H9 (cell line): ENCODE measurements at regions not wholly inside any gene's neighbourhood (a gene's known extent, or its start where the extent isn't known, plus 50 kb on each side); places are given as distances from the start of the nearest gene placed in this dataset.

Experiments used
- DNase-seq: peaks from one replicate; pipeline ENCODE4 v3.0.0-alpha.2; 2017
- H2AFZ ChIP-seq: one replicate; pipeline ENCODE4 v1.6.1; 2013; ENCODE audit warnings: mild to moderate bottlenecking, low read length, control low read depth, moderate library complexity
- H2AK5ac ChIP-seq: 2 replicates; pipeline ENCODE4 v1.6.1; 2013; ENCODE audit warnings: low read length, control low read depth, mixed read lengths; ENCODE audit not compliant: insufficient read length
- H2BK120ac ChIP-seq: one replicate; pipeline ENCODE4 v1.6.1; 2013; ENCODE audit warnings: low read depth, mild to moderate bottlenecking, low read length, control low read depth, inconsistent platforms; ENCODE audit not compliant: poor library complexity, severe bottlenecking
- H2BK12ac ChIP-seq: 2 replicates; pipeline ENCODE4 v1.6.1; 2013; ENCODE audit warnings: low read length, control low read depth, mixed read lengths, low read depth; ENCODE audit not compliant: insufficient read length
- H2BK15ac ChIP-seq: 2 replicates; pipeline ENCODE4 v1.6.1; 2013; ENCODE audit warnings: low read depth, low read length, control low read depth
- H2BK20ac ChIP-seq: one replicate; pipeline ENCODE4 v1.6.1; 2013; ENCODE audit warnings: low read depth, mild to moderate bottlenecking, low read length, control low read depth, inconsistent platforms; ENCODE audit not compliant: poor library complexity, severe bottlenecking
- H2BK5ac ChIP-seq: 2 replicates; pipeline ENCODE4 v1.6.1; 2013; ENCODE audit warnings: low read length, control low read depth, mixed read lengths; ENCODE audit not compliant: insufficient read length
- H3K14ac ChIP-seq: 2 replicates; pipeline ENCODE4 v1.6.1; 2013; ENCODE audit warnings: low read length, control low read depth; ENCODE audit not compliant: insufficient read depth
- H3K18ac ChIP-seq: 2 replicates; pipeline ENCODE4 v1.6.1; 2013; ENCODE audit warnings: low read depth, mild to moderate bottlenecking, mixed read lengths, low read length, control low read depth; ENCODE audit not compliant: insufficient read length
- H3K23ac ChIP-seq: 2 replicates; pipeline ENCODE4 v1.6.1; 2013; ENCODE audit warnings: low read length, control low read depth, mixed read lengths, low read depth; ENCODE audit not compliant: insufficient read length
- H3K23me2 ChIP-seq: 2 replicates; pipeline ENCODE4 v1.6.1; 2013; ENCODE audit warnings: low read depth, mild to moderate bottlenecking, mixed read lengths, low read length, control low read depth; ENCODE audit not compliant: insufficient read length, poor library complexity, severe bottlenecking
- H3K27ac ChIP-seq: 2 replicates; pipeline ENCODE4 v1.5.1; 2013; ENCODE audit warnings: low read length, control low read depth, mixed read lengths, low read depth; ENCODE audit not compliant: insufficient read length
- H3K27me3 ChIP-seq: 2 replicates; pipeline ENCODE4 v1.6.1; 2013; ENCODE audit warnings: low read length, control low read depth, inconsistent platforms; ENCODE audit not compliant: insufficient read depth
- H3K4ac ChIP-seq: 2 replicates; pipeline ENCODE4 v1.6.1; 2013; ENCODE audit warnings: low read depth, mild to moderate bottlenecking, control low read depth, inconsistent platforms, low read length, moderate library complexity
- H3K4me1 ChIP-seq: 2 replicates; pipeline ENCODE4 v1.6.1; 2013; ENCODE audit warnings: low read length, control low read depth, inconsistent platforms; ENCODE audit not compliant: insufficient read depth
- H3K4me2 ChIP-seq: 2 replicates; pipeline ENCODE4 v1.6.1; 2013; ENCODE audit warnings: low read length, control low read depth, mixed read lengths; ENCODE audit not compliant: insufficient read length, insufficient read depth
- H3K56ac ChIP-seq: 2 replicates; pipeline ENCODE4 v1.6.1; 2013; ENCODE audit warnings: low read depth, mild to moderate bottlenecking, mixed read lengths, low read length, control low read depth; ENCODE audit not compliant: insufficient read length
- H3K79me1 ChIP-seq: 2 replicates; pipeline ENCODE4 v1.6.1; 2013; ENCODE audit warnings: low read depth, mild to moderate bottlenecking, moderate library complexity, low read length, control low read depth, inconsistent platforms; ENCODE audit not compliant: insufficient read depth, poor library complexity, severe bottlenecking
- H3K79me2 ChIP-seq: 2 replicates; pipeline ENCODE4 v1.6.1; 2013; ENCODE audit warnings: low read length, control low read depth, inconsistent platforms; ENCODE audit not compliant: insufficient read depth
- H3K9ac ChIP-seq: 2 replicates; pipeline ENCODE4 v1.6.1; 2013; ENCODE audit warnings: low read length, control low read depth, mixed read lengths; ENCODE audit not compliant: insufficient read length; ENCODE audit errors: extremely low read depth
- H3K9me3 ChIP-seq: one replicate; pipeline ENCODE4 v1.6.1; 2013; ENCODE audit warnings: low read depth, low read length, inconsistent platforms; ENCODE audit not compliant: control insufficient read depth
- H3T11ph ChIP-seq: one replicate; pipeline ENCODE4 v1.6.1; 2013; ENCODE audit warnings: mild to moderate bottlenecking, low read length, control low read depth, inconsistent platforms
- H4K20me1 ChIP-seq: one replicate; pipeline ENCODE4 v1.6.1; 2013; ENCODE audit not compliant: control insufficient read depth, insufficient read length, insufficient read depth
- H4K5ac ChIP-seq: 2 replicates; pipeline ENCODE4 v1.6.1; 2013; ENCODE audit warnings: low read depth, mild to moderate bottlenecking, mixed read lengths, low read length, control low read depth; ENCODE audit not compliant: insufficient read length
- H4K8ac ChIP-seq: replicated peaks from 2 replicates; pipeline ENCODE4 v1.6.1; 2013; ENCODE audit warnings: low read length, control low read depth, mixed read lengths, low read depth; ENCODE audit not compliant: insufficient read length
- H4K91ac ChIP-seq: 2 replicates; pipeline ENCODE4 v1.6.1; 2013; ENCODE audit warnings: low read depth, mild to moderate bottlenecking, moderate library complexity, mixed read lengths, low read length, control low read depth; ENCODE audit not compliant: insufficient read length
- H3K27ac Mint-ChIP-seq, 3 experiments: 2 replicates in 2 of 3; 3 replicates in 1 of 3; pipeline ENCODE4 v1.8.0; 2020 to 2021; ENCODE audit warnings: mixed read lengths in 3 of 3, mild to moderate bottlenecking in 1 of 3, moderate library complexity in 1 of 3
- H3K27me3 Mint-ChIP-seq: 2 replicates; pipeline ENCODE4 v1.8.0; 2021; ENCODE audit warnings: low read depth, mild to moderate bottlenecking, moderate library complexity, mixed read lengths
- H3K36me3 Mint-ChIP-seq, 3 experiments: 2 replicates in 2 of 3; 3 replicates in 1 of 3; pipeline ENCODE4 v1.8.0; 2020 to 2021; ENCODE audit warnings: low read depth in 3 of 3, mixed read lengths in 3 of 3; ENCODE audit not compliant: insufficient read depth in 1 of 3
- H3K4me1 Mint-ChIP-seq, 2 experiments: 2 replicates each; pipeline ENCODE4 v1.8.0; 2020; ENCODE audit warnings: mixed read lengths in 2 of 2
- H3K4me3 Mint-ChIP-seq, 2 experiments: 2 replicates in 1 of 2; 3 replicates in 1 of 2; pipeline ENCODE4 v1.8.0; 2020 to 2021; ENCODE audit warnings: mild to moderate bottlenecking in 2 of 2, mixed read lengths in 2 of 2, moderate library complexity in 1 of 2
- H3K9me3 Mint-ChIP-seq, 2 experiments: 2 replicates in 1 of 2; 3 replicates in 1 of 2; pipeline ENCODE4 v1.8.0; 2020; ENCODE audit warnings: mild to moderate bottlenecking in 2 of 2, mixed read lengths in 2 of 2, moderate library complexity in 1 of 2
- CTCF ChIP-seq: fragments of 200-600 bp; sonication (generic); conservative IDR thresholded peaks from 3 replicates; pipeline ENCODE4 v1.8.0; 2021; ENCODE audit warnings: antibody characterized with exemption, mild to moderate bottlenecking
- WGBS: extraction: QIAGEN DNeasy Blood & Tissue Kit; methylation state at CpG from one replicate; pipeline ENCODE4 v1.1.7; 2013; ENCODE audit warnings: missing lambda C conversion rate, low lambda C conversion rate, mixed read lengths; ENCODE audit not compliant: insufficient read length; ENCODE audit errors: extremely low coverage; 5-methylcytosine and 5-hydroxymethylcytosine counted together

- no CpG with 5 or more reads among the region's 7 CpGs for WGBS
- no peak overlapping the region for H2BK120ac ChIP-seq
- no peaks in the 10 kb centered on the region for H3K9me3 ChIP-seq
- H3K4me2 ChIP-seq = no peak overlapping the region
- H4K91ac ChIP-seq = no peak overlapping the region
- Mint-ChIP-seq H3K4me1 (peaks cover 6 to 8% of the 10 kb centered on the region in 2 experiments; a peak in 3 of 4 replicates), H3K27ac (no peak overlapping the region), H3K4me3 (no peak overlapping the region), H3K27me3 (no peaks in the 10 kb centered on the region), H3K9me3 (no peaks in the 10 kb centered on the region; a peak in 1 of 5 replicates), H3K36me3 (no peaks in the 10 kb centered on the region)
- no peak overlapping the region for H2BK20ac ChIP-seq
- H3K27ac ChIP-seq = no peak overlapping the region
- H3K23ac ChIP-seq = no peak overlapping the region
- H2BK5ac ChIP-seq = no peak overlapping the region
- no peak overlapping the region for H2AK5ac ChIP-seq
- no peak overlapping the region for H3K18ac ChIP-seq
- no peak overlapping the region for H4K5ac ChIP-seq
- no peaks in the 10 kb centered on the region for H3K79me2 ChIP-seq
- H3K79me1 ChIP-seq = no peaks in the 10 kb centered on the region
- no peaks in the 10 kb centered on the region for H3K23me2 ChIP-seq
- no peak overlapping the region for H3K4ac ChIP-seq
- H3K27me3 ChIP-seq = no peaks in the 10 kb centered on the region
- no peaks in the 10 kb centered on the region for H3K4me1 ChIP-seq
- DNase-seq = no peak
- H3T11ph ChIP-seq = no peak overlapping the region
- no peak overlapping the region for H2AFZ ChIP-seq
- no peak for TF ChIP-seq CTCF
- no peak overlapping the region for H4K8ac ChIP-seq
- no peak overlapping the region for H3K56ac ChIP-seq
- no peak overlapping the region for H2BK12ac ChIP-seq
- no peak overlapping the region for H3K9ac ChIP-seq
- no peak overlapping the region for H2BK15ac ChIP-seq
- no peak overlapping the region for H3K14ac ChIP-seq
- H4K20me1 ChIP-seq = no peaks in the 10 kb centered on the region
Measured at GRCh38 chr14:98466807-98467206, 805.2 kb downstream of the BCL11B start.
